A673 (cell line): ENCODE measurements at regions not wholly inside any gene's neighbourhood (a gene's known extent, or its start where the extent isn't known, plus 50 kb on each side); places are given as distances from the start of the nearest gene placed in this dataset.

Experiments used
- BruUV-seq: library from RNA; stranded (reverse); fragments of 400-500 nt; replicated peaks from 2 replicates; lab custom pipeline; 2021; lab: Mats Ljungman, UMichigan
- CTCF ChIA-PET: fragments of 300-600 bp; sonication (Branson Sonifier 250); formaldehyde crosslinking; loops from one replicate; lab custom pipeline; 2022; ENCODE audit warnings: antibody characterized with exemption; lab: Charles Lee
- POLR2A ChIA-PET: fragments of 300-600 bp; sonication (Branson Sonifier 250); formaldehyde crosslinking; loops from one replicate; lab custom pipeline; 2022; ENCODE audit warnings: antibody characterized with exemption; ENCODE audit not compliant: low non-redundant PET; lab: Charles Lee
- DNase-seq: peaks from one replicate; pipeline ENCODE4 v3.0.0-alpha.2; 2015; ENCODE audit warnings: low spot score
- H3K27ac ChIP-seq: fragments of 200-600 bp; sonication (generic); 2 replicates; pipeline ENCODE4 v1.5.1; 2016; ENCODE audit warnings: mixed run types, low read depth, mild to moderate bottlenecking, mixed read lengths, antibody characterized with exemption, low read length; ENCODE audit not compliant: poor library complexity, severe bottlenecking
- H3K27me3 ChIP-seq: fragments of 200-600 bp; sonication (generic); replicated peaks from 2 replicates; pipeline ENCODE4 v1.6.1; 2017; ENCODE audit warnings: mixed run types, low read depth, mild to moderate bottlenecking, mixed read lengths, antibody characterized with exemption, low read length; ENCODE audit not compliant: insufficient read depth, poor library complexity
- H3K36me3 ChIP-seq: fragments of 200-600 bp; sonication (generic); 2 replicates; pipeline ENCODE4 v1.6.1; 2016; ENCODE audit warnings: mixed run types, mild to moderate bottlenecking, mixed read lengths, antibody characterized with exemption, low read length; ENCODE audit not compliant: insufficient read depth, poor library complexity, severe bottlenecking
- H3K4me1 ChIP-seq: fragments of 200-600 bp; sonication (generic); 2 replicates; pipeline ENCODE4 v1.6.1; 2017; ENCODE audit warnings: mixed run types, mild to moderate bottlenecking, mixed read lengths, antibody characterized with exemption, low read length; ENCODE audit not compliant: insufficient read depth, poor library complexity, severe bottlenecking
- H3K4me3 ChIP-seq: fragments of 200-600 bp; sonication (generic); 2 replicates; pipeline ENCODE4 v1.5.1; 2016; ENCODE audit warnings: low read depth, mixed run types, mild to moderate bottlenecking, mixed read lengths, low read length; ENCODE audit not compliant: poor library complexity, severe bottlenecking
- H3K9me3 ChIP-seq: fragments of 200-600 bp; sonication (generic); 2 replicates; pipeline ENCODE4 v1.6.1; 2016; ENCODE audit warnings: mixed run types, low read depth, mild to moderate bottlenecking, mixed read lengths, antibody characterized with exemption, low read length; ENCODE audit not compliant: poor library complexity, severe bottlenecking
- CTCF ChIP-seq: fragments of 300-800, 200-600 bp; sonication (generic); conservative IDR thresholded peaks from 2 replicates; pipeline ENCODE4 v1.5.1; 2017; ENCODE audit warnings: low read depth, mild to moderate bottlenecking, antibody characterized with exemption, low read length, moderate library complexity, mixed read lengths
- EZH2 ChIP-seq: fragments of 200-600 bp; sonication (generic); IDR thresholded peaks from 2 replicates; pipeline ENCODE4 v1.6.1; 2017; ENCODE audit warnings: borderline replicate concordance, low read depth, mild to moderate bottlenecking, mixed read lengths, antibody characterized with exemption, low read length; ENCODE audit not compliant: poor library complexity, severe bottlenecking
- intact Hi-C: fragments of 100-400 bp; cut with micrococcal nuclease; formaldehyde crosslinking; loops from one replicate; pipeline ENCODE4 v1.10.0; 2022; ENCODE audit not compliant: unreplicated experiment

GRCh38 chrX:68942104-68942503 is 113.3 kb downstream of the EFNB1 start:
- DNase-seq = no peak
- Histone ChIP-seq H3K27ac (no peak overlapping the region), H3K9me3 (no peaks in the 10 kb centered on the region), H3K4me3 (no peak overlapping the region), H3K27me3 (no peaks in the 10 kb centered on the region), H3K4me1 (peaks cover 4% of the 10 kb centered on the region), H3K36me3 (no peaks in the 10 kb centered on the region)
- CTCF ChIA-PET = no interaction called here
- POLR2A ChIA-PET = no interaction called here
- intact Hi-C loops = no loop called here
- no peak for TF ChIP-seq CTCF
- no peak for TF ChIP-seq EZH2
- BruUV-seq = no TSS peak

- intact Hi-C loops = no loop called here
- Histone ChIP-seq H3K27ac (no peak overlapping the region), H3K27me3 (no peaks in the 10 kb centered on the region), H3K9me3 (no peaks in the 10 kb centered on the region), H3K4me1 (peaks cover 4% of the 10 kb centered on the region), H3K4me3 (no peak overlapping the region), H3K36me3 (no peaks in the 10 kb centered on the region)
- ChIA-PET POLR2A (no interaction called here), CTCF (no interaction called here)
- no TSS peak for BruUV-seq
- DNase-seq = no peak
- no peak for TF ChIP-seq CTCF
- TF ChIP-seq EZH2 = no peak
Measured at GRCh38 chrX:68941385-68941952, 112.6 kb downstream of the EFNB1 start.

- Histone ChIP-seq H3K36me3 (no peaks in the 10 kb centered on the region), H3K4me1 (peaks cover 8% of the 10 kb centered on the region), H3K9me3 (no peaks in the 10 kb centered on the region), H3K4me3 (no peak overlapping the region), H3K27ac (no peak overlapping the region), H3K27me3 (no peaks in the 10 kb centered on the region)
- intact Hi-C loops = no loop called here
- DNase-seq = no peak
- no TSS peak for BruUV-seq
- POLR2A ChIA-PET = no interaction called here
- no peak for TF ChIP-seq EZH2
- no peak for TF ChIP-seq CTCF
- CTCF ChIA-PET = no interaction called here
Measured at GRCh38 chrX:68940601-68941000, 111.8 kb downstream of the EFNB1 start.
